GM11168 (cell line): ENCODE measurements at regions not wholly inside any gene's neighbourhood (a gene's known extent, or its start where the extent isn't known, plus 50 kb on each side); places are given as distances from the start of the nearest gene placed in this dataset.
"Not testable (repeated sequence)": the region's sequence is repeated elsewhere in the genome, so short reads cannot be mapped to it uniquely, and the experiment has no call there.

ENCODE experiments used
- in situ Hi-C: fragments of 300-500 bp; cut with MboI; formaldehyde crosslinking; loops from one replicate; pipeline ENCODE4 v1.12.0; 2022; ENCODE audit warnings: low sequenced_read_pairs; ENCODE audit not compliant: unreplicated experiment

GRCh38 chr3:66552846-66553245 lies 52.0 kb upstream of the LRIG1 start:
- in situ Hi-C loops = no loop called here

GRCh38 chr3:66553441-66554113 lies 52.8 kb upstream of the LRIG1 start:
- in situ Hi-C loops = no loop called here

GRCh38 chr3:66554178-66554577 lies 53.4 kb upstream of the LRIG1 start:
- in situ Hi-C loops = no loop called here

GRCh38 chr3:66555214-66555844 lies 54.5 kb upstream of the LRIG1 start:
- in situ Hi-C loops = no loop called here

- in situ Hi-C loops = no loop called here
Observed at GRCh38 chr3:66557170-66557569, 56.3 kb upstream of the LRIG1 start.

GRCh38 chr3:66559924-66560323 lies 59.1 kb upstream of the LRIG1 start:
- in situ Hi-C loops = not testable (repeated sequence)

- in situ Hi-C loops = no loop called here
Observed at GRCh38 chr3:66561367-66561766, 60.5 kb upstream of the LRIG1 start.

GRCh38 chr3:66565301-66565700 lies 64.5 kb upstream of the LRIG1 start:
- in situ Hi-C loops = no loop called here

GRCh38 chr3:66567077-66567476 lies 66.3 kb upstream of the LRIG1 start:
- in situ Hi-C loops = no loop called here

GRCh38 chr3:66572090-66572675 lies 71.4 kb upstream of the LRIG1 start:
- in situ Hi-C loops = no loop called here

- in situ Hi-C loops = no loop called here
Observed at GRCh38 chr3:66572938-66573710, 72.3 kb upstream of the LRIG1 start.

GRCh38 chr3:66574091-66574490 lies 73.3 kb upstream of the LRIG1 start:
- in situ Hi-C loops = no loop called here

- in situ Hi-C loops = no loop called here
Observed at GRCh38 chr3:66577426-66578203, 76.8 kb upstream of the LRIG1 start.

- in situ Hi-C loops = no loop called here
Observed at GRCh38 chr3:66581256-66581655, 80.4 kb upstream of the LRIG1 start.

GRCh38 chr3:66582721-66583423 lies 82.0 kb upstream of the LRIG1 start:
- in situ Hi-C loops = no loop called here

GRCh38 chr3:66583424-66584040 lies 82.7 kb upstream of the LRIG1 start:
- in situ Hi-C loops = no loop called here

- in situ Hi-C loops = no loop called here
Observed at GRCh38 chr3:66585520-66586095, 84.8 kb upstream of the LRIG1 start.

- in situ Hi-C loops = no loop called here
Observed at GRCh38 chr3:66586853-66587252, 86.0 kb upstream of the LRIG1 start.

- in situ Hi-C loops = no loop called here
Observed at GRCh38 chr3:66588340-66588847, 87.6 kb upstream of the LRIG1 start.
